D721Med (cell line): ENCODE measurements at regions not wholly inside any gene's neighbourhood (a gene's known extent, or its start where the extent isn't known, plus 50 kb on each side); places are given as distances from the start of the nearest gene placed in this dataset.

Experiments
- DNase-seq: peaks from one replicate; pipeline ENCODE4 v3.0.0; 2011; ENCODE audit warnings: low spot score; ENCODE audit not compliant: insufficient read length
- FAIRE-seq: peaks from 2 replicates; lab custom pipeline; 2011; peaks lifted over from hg19 to GRCh38; lab: Jason Lieb, UNC
- CTCF ChIP-seq: IDR thresholded peaks from 2 replicates; pipeline ENCODE4 v1.5.1; 2012; ENCODE audit warnings: mild to moderate bottlenecking, control low read depth; ENCODE audit not compliant: insufficient read depth; ENCODE audit errors: missing control alignments

GRCh38 chr13:34294483-34295129, 476.7 kb downstream of the RFC3 start:
- FAIRE-seq (no peak), DNase-seq (no peak)
- no peak for TF ChIP-seq CTCF

- no peak for FAIRE-seq
Observed at GRCh38 chr13:34300559-34300958, 482.6 kb downstream of the RFC3 start.

GRCh38 chr13:34302596-34302995, 484.6 kb downstream of the RFC3 start:
- TF ChIP-seq CTCF, result no peak
- FAIRE-seq (no peak), DNase-seq (no peak)

More at GRCh38 chr13:34300559-34300958, 482.6 kb downstream of the RFC3 start:
- no peak for DNase-seq
- no peak for TF ChIP-seq CTCF

GRCh38 chr13:34303346-34303745, 485.4 kb downstream of the RFC3 start:
- TF ChIP-seq CTCF, result no peak
- no peak for DNase-seq
- no peak for FAIRE-seq

- FAIRE-seq (no peak), DNase-seq (no peak)
- TF ChIP-seq CTCF, result no peak
Observed at GRCh38 chr13:34307607-34308006, 489.7 kb downstream of the RFC3 start.

- no peak for TF ChIP-seq CTCF
- DNase-seq (no peak), FAIRE-seq (no peak)
Observed at GRCh38 chr13:34308725-34309124, 490.8 kb downstream of the RFC3 start.

GRCh38 chr13:34310539-34310938, 492.6 kb downstream of the RFC3 start:
- DNase-seq, result no peak
- no peak for TF ChIP-seq CTCF
- FAIRE-seq, result no peak
